Activated CD8-positive, alpha-beta T cell treated with anti-CD3 and anti-CD28 coated beads for 36 hours (primary cell): ENCODE measurements at regions not wholly inside any gene's neighbourhood (a gene's known extent, or its start where the extent isn't known, plus 50 kb on each side); places are given as distances from the start of the nearest gene placed in this dataset.
A peak's percentile ranks its signal among the peaks of the same experiment; 100 is the strongest.
"Not testable (repeated sequence)": the region's sequence is repeated elsewhere in the genome, so short reads cannot be mapped to it uniquely, and the experiment has no call there.

Experiments used
- ATAC-seq: fragments of 200-7000 bp; cut with Tn5 transposase; one replicate; pipeline ENCODE4 v1.10.0; 2021; ENCODE audit warnings: mild to moderate bottlenecking, moderate library complexity
- CTCF ChIA-PET: fragments of 350-600 bp; sonication (Branson Sonifier 250); formaldehyde crosslinking; loops from one replicate; lab custom pipeline; 2021; ENCODE audit warnings: antibody characterized with exemption; lab: Charles Lee
- POLR2A ChIA-PET: fragments of 350-600 bp; sonication (Branson Sonifier 250); formaldehyde crosslinking; loops from one replicate; lab custom pipeline; 2021; ENCODE audit warnings: antibody characterized with exemption; lab: Charles Lee
- DNase-seq: peaks from one replicate; pipeline ENCODE4 v3.0.0-alpha.2; 2020
- H3K27ac Mint-ChIP-seq: one replicate; pipeline ENCODE4 v1.8.0; 2021; ENCODE audit warnings: mild to moderate bottlenecking, mixed read lengths
- H3K27me3 Mint-ChIP-seq: one replicate; pipeline ENCODE4 v1.8.0; 2021; ENCODE audit warnings: mixed read lengths
- H3K36me3 Mint-ChIP-seq: one replicate; pipeline ENCODE4 v1.8.0; 2021; ENCODE audit warnings: low read depth, mixed read lengths
- H3K4me1 Mint-ChIP-seq: one replicate; pipeline ENCODE4 v1.8.0; 2021; ENCODE audit warnings: low read depth, mixed read lengths
- H3K4me3 Mint-ChIP-seq: one replicate; pipeline ENCODE4 v1.8.0; 2021; ENCODE audit warnings: mild to moderate bottlenecking, moderate library complexity, mixed read lengths
- H3K9me3 Mint-ChIP-seq: one replicate; pipeline ENCODE4 v1.8.0; 2021; ENCODE audit warnings: mixed read lengths
- intact Hi-C: fragments of 100-400 bp; cut with micrococcal nuclease; formaldehyde crosslinking; loops from one replicate; pipeline ENCODE4 v1.10.0; 2022
- TF ChIP-seq, protein P1 (sequence below): fragments of 200-600 bp; IDR thresholded peaks from one replicate; pipeline ENCODE4 v1.8.0; 2022; ENCODE audit warnings: antibody characterized with exemption, mild to moderate bottlenecking

- TF ChIP-seq, protein P1, sequence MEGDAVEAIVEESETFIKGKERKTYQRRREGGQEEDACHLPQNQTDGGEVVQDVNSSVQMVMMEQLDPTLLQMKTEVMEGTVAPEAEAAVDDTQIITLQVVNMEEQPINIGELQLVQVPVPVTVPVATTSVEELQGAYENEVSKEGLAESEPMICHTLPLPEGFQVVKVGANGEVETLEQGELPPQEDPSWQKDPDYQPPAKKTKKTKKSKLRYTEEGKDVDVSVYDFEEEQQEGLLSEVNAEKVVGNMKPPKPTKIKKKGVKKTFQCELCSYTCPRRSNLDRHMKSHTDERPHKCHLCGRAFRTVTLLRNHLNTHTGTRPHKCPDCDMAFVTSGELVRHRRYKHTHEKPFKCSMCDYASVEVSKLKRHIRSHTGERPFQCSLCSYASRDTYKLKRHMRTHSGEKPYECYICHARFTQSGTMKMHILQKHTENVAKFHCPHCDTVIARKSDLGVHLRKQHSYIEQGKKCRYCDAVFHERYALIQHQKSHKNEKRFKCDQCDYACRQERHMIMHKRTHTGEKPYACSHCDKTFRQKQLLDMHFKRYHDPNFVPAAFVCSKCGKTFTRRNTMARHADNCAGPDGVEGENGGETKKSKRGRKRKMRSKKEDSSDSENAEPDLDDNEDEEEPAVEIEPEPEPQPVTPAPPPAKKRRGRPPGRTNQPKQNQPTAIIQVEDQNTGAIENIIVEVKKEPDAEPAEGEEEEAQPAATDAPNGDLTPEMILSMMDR: peak; percentile 72
- Mint-ChIP-seq H3K9me3 (peaks cover 5% of the 10 kb centered on the region), H3K27ac (no peak overlapping the region), H3K36me3 (no peaks in the 10 kb centered on the region), H3K4me1 (no peaks in the 10 kb centered on the region), H3K4me3 (no peak overlapping the region), H3K27me3 (peaks cover 7% of the 10 kb centered on the region)
- CTCF ChIA-PET: interaction anchor here (0.9 kb wide), 1 partner anchor 37 kb away, joined by 3 read pairs; no protein-coding TSS in a partner anchor
- ATAC-seq: peak; percentile 49
- intact Hi-C loops: no loop called here
- POLR2A ChIA-PET: no interaction called here
- DNase-seq: peak; percentile 59
Measured at GRCh38 chr11:69950120-69950519, 128.0 kb upstream of the ANO1 start.

DNA sequence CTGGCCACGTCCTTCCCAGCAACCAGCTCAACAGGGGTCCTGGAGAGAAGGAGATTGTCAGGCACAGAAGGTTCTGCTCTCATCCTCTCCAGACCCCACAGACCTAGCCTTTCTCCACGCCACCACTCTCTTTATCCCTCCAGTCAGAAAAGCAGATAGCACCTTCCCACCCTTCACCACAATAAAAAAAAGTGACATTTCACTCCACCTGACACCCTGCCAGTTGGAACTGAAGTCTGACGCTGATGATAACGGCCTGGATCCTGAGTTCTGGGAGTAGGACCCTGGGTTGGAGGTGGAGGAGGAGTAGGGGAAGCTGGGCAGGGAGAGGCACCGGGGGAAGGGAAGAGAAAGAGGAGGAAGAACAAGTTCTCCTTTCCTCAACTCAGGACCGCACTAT is 127.5 kb upstream of the ANO1 start:
- intact Hi-C loops: no loop called here

DNA sequence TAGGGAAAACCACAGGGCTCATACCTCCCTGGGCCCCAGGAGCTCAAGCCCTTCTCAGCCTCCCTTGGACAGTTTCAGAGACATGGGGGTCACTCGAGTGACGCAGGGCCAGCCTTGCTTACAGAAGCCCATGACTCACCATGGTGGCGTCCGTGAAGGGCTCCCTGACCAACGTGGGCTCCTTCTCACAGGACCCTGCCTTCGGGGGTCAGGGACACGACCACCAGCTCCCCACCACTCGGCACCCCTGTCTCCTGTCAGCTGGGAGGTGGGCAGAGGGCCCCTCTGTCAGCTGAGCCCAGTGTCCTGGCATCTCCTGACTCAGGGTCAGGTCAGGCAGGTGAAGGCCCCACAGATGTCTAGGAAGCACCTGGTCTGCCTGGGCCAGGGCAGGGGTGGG is 126.3 kb upstream of the ANO1 start:
- TF ChIP-seq, protein P1: no peak
- Mint-ChIP-seq H3K27ac (no peak overlapping the region), H3K4me1 (no peaks in the 10 kb centered on the region), H3K9me3 (peaks cover 5% of the 10 kb centered on the region), H3K27me3 (peaks cover 7% of the 10 kb centered on the region), H3K36me3 (no peaks in the 10 kb centered on the region), H3K4me3 (no peak overlapping the region)
- ChIA-PET POLR2A (interaction anchor here (0.8 kb wide), 1 partner anchor 531 kb away, joined by 3 read pairs; no protein-coding TSS in a partner anchor), CTCF (no interaction called here)
- ATAC-seq (no peak), DNase-seq (no peak)
- intact Hi-C loops: no loop called here

More for the DNA sequence above, 127.5 kb upstream of the ANO1 start:
- H3K9me3 Mint-ChIP-seq: peaks cover 5% of the 10 kb centered on the region
- H3K4me3 Mint-ChIP-seq: no peak overlapping the region
- H3K27ac Mint-ChIP-seq: no peak overlapping the region
- TF ChIP-seq, protein P1: no peak
- H3K4me1 Mint-ChIP-seq: no peaks in the 10 kb centered on the region
- no peak for ATAC-seq
- ChIA-PET POLR2A (no interaction called here), CTCF (interaction anchor here (0.7 to 0.9 kb wide), 2 partner anchors 29 to 36 kb away, joined by 3 read pairs; no protein-coding TSS in a partner anchor)
- no peaks in the 10 kb centered on the region for H3K36me3 Mint-ChIP-seq
- DNase-seq: no peak
- H3K27me3 Mint-ChIP-seq: peaks cover 7% of the 10 kb centered on the region

DNA sequence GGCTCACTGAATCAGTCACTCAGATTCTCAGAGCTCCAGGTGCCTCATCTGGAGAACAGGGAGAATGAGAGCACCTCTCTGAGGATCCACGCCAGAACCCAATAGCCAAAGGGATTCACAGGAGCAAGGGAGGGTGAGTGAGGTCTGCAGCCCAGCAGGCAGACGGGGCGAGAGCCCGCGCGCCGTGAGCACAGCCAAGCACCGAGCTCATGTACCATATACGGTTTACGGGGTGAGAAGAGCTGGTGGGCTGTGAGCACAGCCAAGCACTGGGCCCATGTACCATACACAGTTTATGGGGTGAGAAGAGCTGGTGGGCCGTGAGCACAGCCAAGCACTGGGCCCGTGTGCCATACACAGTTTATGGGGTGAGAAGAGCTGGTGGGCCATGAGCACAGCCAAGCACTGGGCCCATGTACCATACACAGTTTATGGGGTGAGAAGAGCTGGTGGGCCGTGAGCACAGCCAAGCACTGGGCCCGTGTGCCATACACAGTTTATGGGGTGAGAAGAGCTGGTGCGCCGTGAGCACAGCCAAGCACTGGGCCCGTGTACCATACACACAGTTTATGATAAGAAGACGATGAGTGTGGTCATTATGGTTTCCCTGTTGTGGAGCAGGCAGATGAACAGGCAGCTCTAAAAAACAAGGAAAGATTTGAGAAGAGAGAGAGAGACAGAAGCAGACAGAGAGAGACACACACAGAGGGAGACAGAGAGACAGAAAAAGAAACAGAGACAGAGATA is 125.7 kb upstream of the ANO1 start:
- H3K4me1 Mint-ChIP-seq, H3K27me3 Mint-ChIP-seq, DNase-seq, H3K9me3 Mint-ChIP-seq, intact Hi-C loops, ATAC-seq, CTCF ChIA-PET, H3K4me3 Mint-ChIP-seq, H3K27ac Mint-ChIP-seq, H3K36me3 Mint-ChIP-seq: not testable (repeated sequence)
- POLR2A ChIA-PET: interaction anchor here (0.8 kb wide), 1 partner anchor 530 kb away, joined by 3 read pairs; no protein-coding TSS in a partner anchor

DNA sequence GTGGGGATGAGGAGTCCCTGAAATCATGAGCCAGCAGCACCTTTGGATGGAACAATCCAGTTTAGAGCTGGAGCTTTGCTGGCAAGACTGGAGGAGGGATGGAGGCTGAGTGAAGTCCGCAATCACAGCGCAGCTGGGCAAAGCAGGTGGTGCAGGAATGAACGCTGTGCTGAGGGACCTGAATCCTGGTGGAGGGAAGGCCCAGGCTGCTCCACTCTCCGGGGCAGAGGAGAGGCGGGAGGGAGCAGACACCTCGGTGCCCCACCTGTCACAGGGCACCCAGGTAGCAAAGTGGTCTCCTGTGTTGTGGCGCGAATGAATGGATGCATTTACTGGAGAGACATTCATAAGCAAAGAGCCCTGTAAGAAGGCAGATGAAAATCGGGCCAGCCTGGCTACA is 124.8 kb upstream of the ANO1 start:
- peaks cover 5% of the 10 kb centered on the region for H3K27me3 Mint-ChIP-seq
- no peaks in the 10 kb centered on the region for H3K4me1 Mint-ChIP-seq
- intact Hi-C loops: no loop called here
- ATAC-seq (no peak), DNase-seq (no peak)
- TF ChIP-seq, protein P1: no peak
- ChIA-PET CTCF (no interaction called here), POLR2A (no interaction called here)
- no peaks in the 10 kb centered on the region for H3K36me3 Mint-ChIP-seq
- H3K9me3 Mint-ChIP-seq: peaks cover 5% of the 10 kb centered on the region
- H3K4me3 Mint-ChIP-seq: no peak overlapping the region
- no peak overlapping the region for H3K27ac Mint-ChIP-seq
